Brain pericyte (primary cell): ENCODE measurements at regions not wholly inside any gene's neighbourhood (a gene's known extent, or its start where the extent isn't known, plus 50 kb on each side); places are given as distances from the start of the nearest gene placed in this dataset.

Source experiments
- DNase-seq: peaks from one replicate; pipeline ENCODE4 v3.0.0-alpha.2; 2012; ENCODE audit warnings: low read depth, low spot score

GRCh38 chr13:30107521-30108136, 199.7 kb downstream of the KATNAL1 start:
- DNase-seq, result no peak

- DNase-seq, result no peak
Measured at GRCh38 chr13:30107121-30107520, 200.2 kb downstream of the KATNAL1 start.

GRCh38 chr13:30105381-30105780, 202.0 kb downstream of the KATNAL1 start:
- no peak for DNase-seq

- DNase-seq, result no peak
Measured at GRCh38 chr13:30103161-30103840, 204.1 kb downstream of the KATNAL1 start.

GRCh38 chr13:30100226-30100625, 207.1 kb downstream of the KATNAL1 start:
- no peak for DNase-seq

GRCh38 chr13:30097701-30098100, 209.7 kb downstream of the KATNAL1 start:
- no peak for DNase-seq

- no peak for DNase-seq
Measured at GRCh38 chr13:30097089-30097488, 210.3 kb downstream of the KATNAL1 start.

- no peak for DNase-seq
Measured at GRCh38 chr13:30094015-30094414, 213.3 kb downstream of the KATNAL1 start.

GRCh38 chr13:30093236-30093635, 214.1 kb downstream of the KATNAL1 start:
- DNase-seq, result no peak

- DNase-seq, result no peak
Measured at GRCh38 chr13:30091691-30092090, 215.7 kb downstream of the KATNAL1 start.

GRCh38 chr13:30091035-30091434, 216.3 kb downstream of the KATNAL1 start:
- no peak for DNase-seq

- DNase-seq, result no peak
Measured at GRCh38 chr13:30088312-30088855, 219.0 kb downstream of the KATNAL1 start.

- no peak for DNase-seq
Measured at GRCh38 chr13:30085087-30085486, 222.3 kb downstream of the KATNAL1 start.

- DNase-seq, result no peak
Measured at GRCh38 chr13:30082391-30082790, 225.0 kb downstream of the KATNAL1 start.

- DNase-seq, result no peak
Measured at GRCh38 chr13:30081331-30081730, 226.0 kb downstream of the KATNAL1 start.

GRCh38 chr13:30079501-30079900, 227.8 kb downstream of the KATNAL1 start:
- no peak for DNase-seq

- no peak for DNase-seq
Measured at GRCh38 chr13:30078059-30078458, 227.6 kb upstream of the UBL3 start.

GRCh38 chr13:30077240-30077735, 226.9 kb upstream of the UBL3 start:
- DNase-seq, result no peak

- DNase-seq, result no peak
Measured at GRCh38 chr13:30074955-30075614, 224.7 kb upstream of the UBL3 start.

- DNase-seq, result no peak
Measured at GRCh38 chr13:30074431-30074830, 224.0 kb upstream of the UBL3 start.

GRCh38 chr13:30072818-30073186, 222.4 kb upstream of the UBL3 start:
- DNase-seq, result no peak

GRCh38 chr13:30071969-30072817, 221.8 kb upstream of the UBL3 start:
- no peak for DNase-seq
